ENCODE measurements at regions not wholly inside any gene's neighbourhood (a gene's known extent, or its start where the extent isn't known, plus 50 kb on each side); places are given as distances from the start of the nearest gene placed in this dataset.

- no peak for TF ChIP-seq CTCF (IDR thresholded peaks at IDR 0.05)
- TF ChIP-seq ZFX (IDR thresholded peaks at IDR 0.05; ENCODE audit: borderline replicate concordance): no peak
Measured at GRCh38 chr10:3363311-3364045, 190.9 kb upstream of the PITRM1 start.

Data from 22Rv1 (cell line).